ENCODE measurements at regions not wholly inside any gene's neighbourhood (a gene's known extent, or its start where the extent isn't known, plus 50 kb on each side); places are given as distances from the start of the nearest gene placed in this dataset.

DNA sequence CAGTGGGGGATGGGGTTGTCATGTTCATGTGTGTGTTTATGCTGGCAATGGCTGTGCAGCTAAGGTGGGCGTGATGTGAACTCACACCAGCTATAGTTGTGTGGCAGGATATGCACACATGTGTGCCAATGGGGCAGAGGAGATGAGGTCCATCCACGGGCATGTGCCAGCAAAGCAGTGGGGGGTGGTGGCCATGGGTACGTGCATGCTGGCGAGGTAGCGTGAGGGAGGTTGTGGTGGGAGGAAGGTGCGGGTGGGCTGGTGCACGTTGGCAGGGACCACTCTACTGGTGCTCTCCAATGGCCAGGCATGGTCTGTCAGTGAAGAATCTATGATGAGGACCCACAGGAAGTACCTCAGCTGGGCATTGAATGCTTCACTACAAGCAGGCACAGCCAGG is 567.5 kb upstream of the SORCS1 start:
- TF ChIP-seq POLR2A (IDR thresholded peaks at IDR 0.05), result no peak
- TF ChIP-seq, protein P1, sequence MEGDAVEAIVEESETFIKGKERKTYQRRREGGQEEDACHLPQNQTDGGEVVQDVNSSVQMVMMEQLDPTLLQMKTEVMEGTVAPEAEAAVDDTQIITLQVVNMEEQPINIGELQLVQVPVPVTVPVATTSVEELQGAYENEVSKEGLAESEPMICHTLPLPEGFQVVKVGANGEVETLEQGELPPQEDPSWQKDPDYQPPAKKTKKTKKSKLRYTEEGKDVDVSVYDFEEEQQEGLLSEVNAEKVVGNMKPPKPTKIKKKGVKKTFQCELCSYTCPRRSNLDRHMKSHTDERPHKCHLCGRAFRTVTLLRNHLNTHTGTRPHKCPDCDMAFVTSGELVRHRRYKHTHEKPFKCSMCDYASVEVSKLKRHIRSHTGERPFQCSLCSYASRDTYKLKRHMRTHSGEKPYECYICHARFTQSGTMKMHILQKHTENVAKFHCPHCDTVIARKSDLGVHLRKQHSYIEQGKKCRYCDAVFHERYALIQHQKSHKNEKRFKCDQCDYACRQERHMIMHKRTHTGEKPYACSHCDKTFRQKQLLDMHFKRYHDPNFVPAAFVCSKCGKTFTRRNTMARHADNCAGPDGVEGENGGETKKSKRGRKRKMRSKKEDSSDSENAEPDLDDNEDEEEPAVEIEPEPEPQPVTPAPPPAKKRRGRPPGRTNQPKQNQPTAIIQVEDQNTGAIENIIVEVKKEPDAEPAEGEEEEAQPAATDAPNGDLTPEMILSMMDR (IDR thresholded peaks at IDR 0.05), result no peak

Data from heart left ventricle (tissue), 13 donors.